Mucosa of gallbladder (tissue), 1 donor: ENCODE measurements at regions not wholly inside any gene's neighbourhood (a gene's known extent, or its start where the extent isn't known, plus 50 kb on each side); places are given as distances from the start of the nearest gene placed in this dataset.

Experiments
- DNase-seq: peaks from one replicate; pipeline ENCODE4 v3.0.0-alpha.2; 2020; ENCODE audit warnings: low spot score
- donor health status: DM: no; HTN: no; CAD: no.

DNA sequence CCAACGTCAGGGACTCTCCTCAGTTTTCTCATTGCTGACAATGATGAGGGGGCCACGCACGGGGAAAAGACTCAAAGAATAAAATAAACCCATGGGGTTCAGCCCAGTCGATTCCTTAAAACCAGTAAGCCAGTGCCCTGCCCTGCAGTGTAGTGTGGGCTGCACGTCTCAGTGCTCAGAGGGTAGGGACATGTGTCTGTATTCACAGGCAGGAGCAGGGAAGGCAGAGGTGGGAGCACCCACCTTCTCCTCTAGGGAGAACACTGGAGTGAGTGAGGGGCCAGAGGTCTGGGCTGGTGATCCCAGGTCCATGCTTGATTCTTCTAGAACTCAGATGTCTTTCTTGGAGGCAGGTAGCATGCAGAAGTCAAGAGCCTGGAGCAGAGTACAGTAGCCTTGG is 303.6 kb downstream of the MATN1 start:
- no peak for DNase-seq

DNA sequence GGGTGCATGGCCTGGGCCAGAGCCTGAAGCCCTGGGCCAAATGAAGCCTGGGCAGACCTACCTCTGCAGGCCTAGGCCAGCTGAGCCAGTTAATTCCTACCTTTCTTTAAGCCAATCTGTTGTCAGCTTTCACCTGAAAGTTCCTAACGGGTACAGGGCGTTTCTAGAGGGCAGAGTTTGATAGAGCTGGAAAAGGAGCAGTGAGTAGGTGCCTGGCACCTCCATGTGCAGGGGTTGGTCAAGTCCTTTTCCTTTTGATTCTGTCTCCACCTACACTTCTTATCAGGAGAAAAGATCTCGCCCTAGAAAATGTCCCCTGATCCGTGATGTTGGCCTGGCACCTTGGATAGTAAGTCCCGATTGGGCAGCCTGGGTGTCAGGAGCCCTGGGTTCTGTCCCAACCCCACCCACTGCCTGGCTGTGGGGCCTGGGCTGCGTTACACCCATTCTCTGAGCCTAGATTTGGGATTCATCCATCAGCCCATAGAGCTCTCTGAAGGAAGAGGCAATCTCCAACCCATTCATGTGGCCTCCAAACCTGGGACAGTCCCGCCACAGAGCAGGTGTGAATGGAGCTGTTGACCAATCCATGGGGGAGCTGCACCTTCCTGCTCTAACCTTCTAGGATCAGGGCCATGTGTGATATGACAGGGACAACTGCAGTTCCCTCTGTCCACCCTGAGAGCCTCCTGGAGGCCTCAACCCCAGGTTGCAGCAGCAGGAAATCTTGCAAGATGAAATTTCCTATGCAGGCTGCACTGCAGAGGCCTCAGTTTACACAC is 304.3 kb downstream of the MATN1 start:
- no peak for DNase-seq

DNA sequence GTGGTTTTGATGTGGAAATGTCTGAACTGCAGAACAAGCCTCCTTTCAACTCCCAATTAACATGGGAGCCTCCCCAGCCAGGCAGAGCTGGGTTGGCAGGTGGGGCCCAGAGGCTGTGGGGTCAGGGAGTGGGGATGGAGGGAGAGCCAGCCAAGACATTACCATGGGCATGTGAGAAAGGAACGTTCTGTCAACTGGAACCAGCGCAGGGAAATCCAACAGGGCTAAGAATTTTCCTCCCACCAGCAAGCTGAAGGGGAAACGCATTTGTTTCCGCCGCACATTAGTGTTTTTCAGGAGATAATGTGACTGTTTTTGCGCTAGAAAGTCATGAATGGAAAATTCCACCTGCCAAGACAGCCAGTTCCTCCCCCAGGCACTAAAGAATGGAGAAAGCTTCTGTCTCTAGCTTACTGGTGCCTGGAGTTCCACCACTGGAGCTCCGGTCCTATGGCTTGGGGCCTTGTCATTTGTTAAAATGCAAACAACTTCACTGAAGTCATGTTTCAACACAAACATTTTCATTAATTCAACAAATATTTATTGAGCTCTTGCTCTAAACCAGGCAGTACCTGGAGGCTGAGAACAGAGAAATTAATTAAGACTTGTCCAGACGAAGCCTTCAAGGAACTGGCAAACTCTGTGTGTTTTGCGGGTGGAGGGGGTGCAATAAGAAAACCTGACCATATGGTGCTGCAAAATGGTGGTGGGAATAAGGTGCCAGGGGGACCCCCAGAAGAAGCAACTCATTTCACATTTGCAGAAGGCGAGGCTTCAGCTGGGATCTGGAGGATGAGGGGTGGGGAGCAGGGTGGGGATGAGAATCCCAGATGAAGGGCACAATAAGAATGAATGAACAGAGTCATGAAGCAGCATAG is 305.1 kb downstream of the MATN1 start:
- DNase-seq, result no peak

- DNase-seq, result no peak
These were observed 305.7 kb downstream of the MATN1 start for GRCh38 chr1:30417701-30418046.

DNA sequence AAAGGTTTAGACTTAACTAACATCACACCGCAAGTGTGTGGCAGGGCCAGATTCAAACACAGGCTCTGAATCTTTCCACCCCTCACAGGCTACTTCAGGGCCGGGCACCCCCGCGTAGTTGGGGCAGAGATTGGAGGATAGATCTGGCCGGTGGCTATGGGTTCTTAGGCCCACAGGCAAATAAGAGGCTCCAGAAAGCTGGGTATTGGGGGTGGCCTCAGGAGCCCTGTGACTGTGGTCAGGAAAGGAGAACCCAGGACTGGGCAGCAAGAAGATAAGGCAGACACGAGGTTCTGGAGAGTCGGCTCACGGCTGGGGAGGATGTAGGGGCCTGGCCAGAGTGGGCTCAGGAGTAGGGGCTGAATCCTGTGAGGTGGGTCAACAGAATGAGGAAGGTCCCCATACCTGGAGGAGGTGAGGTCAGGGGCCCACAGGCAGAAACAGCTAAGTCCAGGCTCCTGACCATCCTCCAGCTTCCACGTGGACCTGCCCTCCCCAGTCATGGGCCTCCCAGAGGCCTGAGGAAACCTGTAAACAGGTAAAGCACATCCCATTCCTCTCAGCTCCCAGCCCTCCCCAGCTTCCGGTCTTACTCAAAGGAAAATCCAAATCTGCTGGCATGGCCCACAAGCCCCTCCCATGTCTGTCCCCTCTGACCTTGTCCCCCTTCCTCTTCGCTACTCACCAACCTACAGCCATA is 306.2 kb downstream of the MATN1 start:
- DNase-seq, result no peak

DNA sequence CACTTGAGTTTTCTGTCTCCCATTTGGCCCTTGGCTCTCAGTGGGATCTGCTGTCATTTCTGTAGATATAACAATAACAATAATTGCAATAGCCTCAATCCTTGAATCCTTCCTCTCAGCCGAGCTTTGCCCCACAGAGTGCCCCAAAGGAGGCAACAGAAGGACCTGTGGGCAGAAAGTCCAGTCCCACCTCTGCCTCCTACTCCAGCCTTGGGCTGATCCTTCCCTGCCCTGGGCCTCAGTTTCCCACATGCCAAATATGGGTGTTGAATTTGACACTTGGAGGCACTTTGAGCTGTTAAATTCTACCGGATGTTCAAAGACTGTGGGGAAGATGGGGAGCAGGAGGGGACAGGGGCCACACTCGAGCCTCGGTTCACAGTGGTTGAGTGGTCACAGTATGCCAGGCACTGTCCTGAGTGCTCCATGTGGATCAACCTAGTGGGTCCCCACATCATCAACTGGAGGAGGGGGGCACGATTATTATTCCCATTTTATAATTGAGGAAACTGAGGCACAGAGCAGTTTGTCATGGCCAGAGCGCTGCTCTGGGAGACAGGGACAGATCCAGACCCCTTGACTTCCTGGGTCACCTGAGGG is 307.1 kb downstream of the MATN1 start:
- no peak for DNase-seq

DNA sequence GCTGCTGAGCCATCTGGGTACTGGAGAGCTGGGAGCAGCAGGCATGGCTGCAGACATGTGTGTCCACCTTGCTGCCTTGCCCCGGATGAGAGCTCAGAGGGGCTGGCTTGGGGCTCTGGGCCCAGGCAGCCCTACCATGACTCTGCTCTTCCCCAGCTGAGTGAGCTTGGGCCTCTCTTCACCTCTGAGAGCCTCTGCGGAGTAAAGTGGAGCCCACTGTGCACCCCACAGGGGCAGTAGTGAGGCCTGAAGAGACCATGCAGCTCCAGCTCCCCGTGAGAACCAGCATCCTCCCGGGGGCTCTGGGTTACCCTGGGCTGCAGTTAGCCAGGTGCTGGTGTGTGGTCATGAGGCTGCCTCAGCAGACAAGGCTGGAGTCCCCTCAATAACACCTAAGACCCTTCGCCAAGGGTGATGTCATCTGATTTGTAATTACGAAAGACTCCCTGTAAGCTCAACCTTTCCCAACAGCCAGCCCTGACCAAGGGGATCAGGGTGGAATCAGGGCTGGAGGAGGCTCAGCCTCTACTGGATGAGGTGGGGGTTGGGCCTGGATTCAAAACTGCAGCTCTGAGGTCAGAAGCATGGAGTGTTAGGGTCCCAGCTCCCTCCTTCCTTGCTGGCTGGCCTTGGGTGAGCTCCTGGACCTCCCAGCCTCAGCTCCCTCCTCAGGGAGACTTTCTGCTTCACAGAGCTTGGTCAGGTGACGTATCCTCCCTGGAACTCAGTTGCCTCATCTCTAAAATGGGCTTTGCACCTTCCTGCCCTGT is 308.0 kb downstream of the MATN1 start:
- no peak for DNase-seq

DNA sequence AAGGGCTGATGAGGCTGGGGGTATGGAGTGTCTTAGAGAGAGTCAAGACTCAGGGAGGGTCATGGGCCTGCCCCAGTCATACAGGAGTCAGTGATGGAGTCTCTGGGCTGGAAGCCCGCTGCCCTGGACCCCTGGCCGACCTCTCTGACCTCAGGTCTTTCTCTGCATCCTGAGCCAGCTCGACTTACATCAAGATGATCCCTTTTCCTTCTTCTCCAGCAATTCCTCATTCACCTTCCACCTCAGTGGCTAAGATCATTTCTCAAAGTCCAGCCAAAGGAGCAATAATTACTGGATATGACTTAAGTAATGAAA is 308.6 kb downstream of the MATN1 start:
- DNase-seq, result no peak

DNA sequence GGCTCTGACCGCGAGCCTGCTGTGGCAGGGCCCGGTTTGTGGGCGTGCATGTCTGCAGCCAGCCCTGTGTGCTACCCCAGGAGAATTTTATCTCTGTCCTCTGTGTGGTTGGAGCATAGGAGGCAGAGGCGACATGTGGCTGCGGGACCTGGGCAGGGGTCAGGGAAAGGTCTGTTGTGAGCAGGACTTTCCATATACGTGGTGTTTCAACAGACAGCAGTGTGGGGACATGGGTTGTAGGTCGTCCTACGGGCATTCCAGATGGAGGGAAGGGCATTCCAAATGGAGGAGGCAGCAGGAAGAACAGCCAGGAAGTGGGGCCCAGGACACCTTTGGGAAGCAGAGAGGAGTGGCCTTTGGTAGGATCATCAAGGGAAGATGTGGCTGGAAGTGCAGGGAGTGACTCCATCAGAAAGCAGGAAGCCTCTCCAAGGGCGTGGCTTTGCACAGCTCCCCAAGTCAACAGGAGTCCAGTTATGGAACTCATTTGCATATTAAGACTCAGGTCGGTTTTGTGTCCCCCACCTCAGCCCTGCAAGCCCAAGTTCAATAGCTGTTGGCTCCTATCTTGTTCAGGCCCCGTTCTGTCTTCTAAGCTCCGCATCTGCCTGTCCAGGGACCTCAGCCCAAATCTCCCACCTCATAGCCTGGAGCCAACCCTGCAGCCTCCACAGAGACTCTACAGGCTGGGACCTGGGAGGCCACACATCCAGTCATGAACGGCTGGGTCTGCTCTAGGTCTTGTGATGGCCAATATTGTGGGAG is 309.1 kb downstream of the MATN1 start:
- DNase-seq, result no peak

GRCh38 chr1:30413606-30414005 is 309.8 kb downstream of the MATN1 start:
- no peak for DNase-seq

GRCh38 chr1:30413111-30413440 is 310.3 kb downstream of the MATN1 start:
- DNase-seq, result no peak

- no peak for DNase-seq
These were observed 310.9 kb downstream of the MATN1 start for GRCh38 chr1:30412241-30413110.

DNA sequence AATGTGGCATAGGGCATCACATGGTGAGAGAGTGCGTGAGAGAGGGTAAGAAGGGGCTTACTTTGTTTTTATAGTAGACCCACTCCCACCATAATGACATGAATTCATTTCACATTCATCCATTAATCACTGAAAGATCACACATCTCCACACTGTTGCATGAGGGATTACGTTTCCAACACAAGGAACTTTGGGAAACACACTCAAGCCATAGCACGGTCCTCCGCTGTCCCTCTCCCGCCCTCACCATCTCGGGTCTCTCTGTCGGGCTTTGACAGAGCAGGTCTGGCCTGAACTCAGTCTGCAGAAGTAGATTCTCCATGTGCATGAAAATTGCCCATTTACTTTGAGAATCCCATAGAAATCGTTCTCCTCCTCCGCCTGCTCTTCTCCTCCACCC is 312.2 kb downstream of the MATN1 start:
- no peak for DNase-seq

- DNase-seq, result peak; percentile 7
These were observed 313.1 kb downstream of the MATN1 start for GRCh38 chr1:30410153-30410851.

GRCh38 chr1:30409476-30410152 is 313.8 kb downstream of the MATN1 start:
- no peak for DNase-seq

DNA sequence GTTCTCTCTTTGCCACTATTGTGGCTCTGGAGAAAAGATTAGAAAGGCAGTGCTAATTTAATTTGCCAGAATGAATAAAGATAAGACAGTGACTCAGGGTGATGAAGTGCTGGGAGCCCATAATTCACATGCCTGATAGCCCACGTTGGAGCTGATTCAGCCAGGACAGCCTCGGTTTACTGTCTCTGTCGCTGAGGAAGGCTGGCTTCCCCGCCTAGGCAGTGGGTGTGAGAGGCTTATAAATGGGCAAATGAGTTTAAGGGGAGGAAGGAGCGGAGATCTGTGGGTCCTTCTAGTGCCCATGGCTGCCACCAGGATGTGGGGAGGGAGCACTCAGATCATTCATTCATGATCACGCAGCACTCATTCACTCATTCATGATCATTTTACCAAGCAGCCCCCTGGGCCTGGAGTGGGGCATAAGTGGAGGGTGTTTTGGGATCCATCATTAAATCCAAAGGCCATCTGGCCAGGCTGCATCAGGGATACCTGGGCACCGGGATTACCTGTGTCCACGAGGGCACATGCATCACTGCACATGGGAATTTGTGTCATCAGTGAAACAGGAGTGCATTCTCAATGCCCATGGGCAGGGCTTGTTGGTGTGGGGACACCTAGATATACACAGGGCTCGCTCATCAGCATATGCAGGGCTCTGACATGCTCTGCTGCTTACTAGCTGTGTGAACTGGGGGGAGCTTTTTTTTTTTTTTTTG is 315.4 kb downstream of the MATN1 start:
- DNase-seq, result peak; percentile 2

DNA sequence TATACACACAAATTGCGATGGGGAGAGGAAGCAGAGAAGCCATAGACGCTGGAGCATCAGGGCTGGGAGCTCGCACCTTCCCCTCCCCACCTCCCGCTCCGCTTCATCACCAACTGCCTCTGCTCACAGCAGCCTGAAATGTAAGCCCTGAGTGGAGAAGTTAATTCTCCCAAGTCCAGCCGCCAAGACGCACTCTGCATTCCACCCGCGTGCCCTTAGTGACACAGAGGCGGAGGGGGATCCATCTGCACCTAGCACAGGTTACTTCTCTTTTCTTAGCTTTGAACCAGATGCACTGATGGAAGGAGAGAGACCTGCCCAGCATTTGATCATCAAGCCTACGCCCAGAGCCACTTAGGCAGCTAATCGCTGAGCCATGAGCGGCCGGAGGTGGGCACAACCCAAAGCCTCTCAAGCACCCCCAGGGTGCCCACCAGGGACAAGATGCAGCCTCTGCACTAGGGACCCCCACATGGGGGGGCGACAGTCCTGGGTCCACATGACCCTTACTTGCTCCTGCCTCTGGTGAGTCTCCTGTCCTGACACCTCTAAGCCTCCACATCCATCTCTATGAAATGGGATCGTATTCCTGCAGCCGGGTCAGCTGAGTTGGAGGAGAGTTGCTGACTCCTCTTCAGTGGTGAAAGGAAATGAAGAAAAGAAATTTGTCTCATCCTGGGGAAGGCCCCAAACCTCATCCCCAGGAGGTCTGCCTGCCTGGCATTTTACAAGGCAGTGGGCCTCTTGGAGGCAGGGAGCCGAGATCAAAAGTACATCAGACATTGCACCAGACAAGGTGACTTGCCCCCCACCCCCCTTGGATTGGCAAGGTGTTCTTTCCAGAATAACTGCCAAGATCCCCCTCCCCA is 316.2 kb downstream of the MATN1 start:
- DNase-seq, result peak; percentile 8
